Endodermal cell (in vitro differentiated cells): ENCODE measurements at regions not wholly inside any gene's neighbourhood (a gene's known extent, or its start where the extent isn't known, plus 50 kb on each side); places are given as distances from the start of the nearest gene placed in this dataset.
"Not testable (repeated sequence)": the region's sequence is repeated elsewhere in the genome, so short reads cannot be mapped to it uniquely, and the experiment has no call there.

Experiments
- DNase-seq: peaks from one replicate; pipeline ENCODE4 v3.0.0-alpha.2; 2017
- H3K27ac ChIP-seq: 2 replicates; pipeline ENCODE4 v1.5.1; 2013; ENCODE audit warnings: mild to moderate bottlenecking, low read depth, low read length, moderate library complexity
- H3K27me3 ChIP-seq: 2 replicates; pipeline ENCODE4 v1.6.1; 2013; ENCODE audit warnings: mild to moderate bottlenecking, low read length, moderate library complexity; ENCODE audit not compliant: insufficient read depth, control insufficient read depth, poor library complexity, severe bottlenecking
- H3K36me3 ChIP-seq: 2 replicates; pipeline ENCODE4 v1.7.0; 2013; ENCODE audit warnings: mild to moderate bottlenecking, low read length, moderate library complexity; ENCODE audit not compliant: control insufficient read depth, insufficient read depth
- H3K4me1 ChIP-seq: one replicate; pipeline ENCODE4 v1.7.0; 2013; ENCODE audit warnings: low read length; ENCODE audit not compliant: control insufficient read depth, insufficient read depth
- H3K4me3 ChIP-seq: 2 replicates; pipeline ENCODE4 v1.5.1; 2013; ENCODE audit warnings: mild to moderate bottlenecking, low read length, moderate library complexity
- H3K9ac ChIP-seq: 2 replicates; pipeline ENCODE4 v1.6.1; 2013; ENCODE audit warnings: mild to moderate bottlenecking, low read length, moderate library complexity; ENCODE audit not compliant: poor library complexity, severe bottlenecking; ENCODE audit errors: extremely low read depth
- H3K9me3 ChIP-seq: 2 replicates; pipeline ENCODE4 v1.6.1; 2013; ENCODE audit warnings: mild to moderate bottlenecking, low read length, moderate library complexity; ENCODE audit not compliant: control insufficient read depth
- H3K27ac Mint-ChIP-seq: 2 replicates; pipeline ENCODE4 v1.8.0; 2020; ENCODE audit warnings: mixed read lengths
- H3K27me3 Mint-ChIP-seq: 2 replicates; pipeline ENCODE4 v1.8.0; 2021; ENCODE audit warnings: mild to moderate bottlenecking, mixed read lengths; ENCODE audit not compliant: insufficient read depth
- H3K36me3 Mint-ChIP-seq: 2 replicates; pipeline ENCODE4 v1.8.0; 2020; ENCODE audit warnings: low read depth, mixed read lengths
- H3K4me1 Mint-ChIP-seq: 2 replicates; pipeline ENCODE4 v1.8.0; 2020; ENCODE audit warnings: mixed read lengths
- H3K4me3 Mint-ChIP-seq: 2 replicates; pipeline ENCODE4 v1.8.0; 2020; ENCODE audit warnings: mild to moderate bottlenecking, moderate library complexity, mixed read lengths
- H3K9me3 Mint-ChIP-seq: 2 replicates; pipeline ENCODE4 v1.8.0; 2020; ENCODE audit warnings: mild to moderate bottlenecking, mixed read lengths
- CTCF ChIP-seq: fragments of 200-600 bp; sonication (generic); conservative IDR thresholded peaks from 2 replicates; pipeline ENCODE4 v1.5.0; 2021; ENCODE audit warnings: antibody characterized with exemption, mild to moderate bottlenecking
- WGBS, 2 experiments: methylation state at CpG; one replicate each; pipeline versions ENCODE4 v1.1.5 to v1.1.7; 2013; ENCODE audit warnings: missing lambda C conversion rate in 2 of 2, mixed read lengths in 1 of 2; ENCODE audit not compliant: insufficient coverage in 1 of 2, insufficient read length in 1 of 2; 5-methylcytosine and 5-hydroxymethylcytosine counted together

GRCh38 chr20:23294166-23294565 lies 56.4 kb upstream of the NXT1 start:
- WGBS, 2 experiments: 89 to 100% methylated on average over 2 to 6 of the region's 6 CpGs
- no peaks in the 10 kb centered on the region for H3K9me3 Mint-ChIP-seq
- Histone ChIP-seq H3K36me3 (no peaks in the 10 kb centered on the region), H3K4me1 (peaks cover 9% of the 10 kb centered on the region), H3K9me3 (no peaks in the 10 kb centered on the region), H3K4me3 (no peak overlapping the region), H3K27me3 (peaks cover 13% of the 10 kb centered on the region), H3K9ac (no peak overlapping the region), H3K27ac (no peak overlapping the region)
- peaks cover 10% of the 10 kb centered on the region for H3K27me3 Mint-ChIP-seq
- DNase-seq: no peak
- H3K27ac Mint-ChIP-seq: no peak overlapping the region
- H3K4me3 Mint-ChIP-seq: no peak overlapping the region
- H3K36me3 Mint-ChIP-seq: no peaks in the 10 kb centered on the region
- H3K4me1 Mint-ChIP-seq: peaks cover 31% of the 10 kb centered on the region
- TF ChIP-seq CTCF: no peak

- Histone ChIP-seq H3K9ac (no peak overlapping the region), H3K4me1 (peaks cover 9% of the 10 kb centered on the region), H3K27ac (no peak overlapping the region), H3K4me3 (no peak overlapping the region), H3K27me3 (peaks cover 13% of the 10 kb centered on the region), H3K36me3 (no peaks in the 10 kb centered on the region), H3K9me3 (no peaks in the 10 kb centered on the region)
- H3K36me3 Mint-ChIP-seq: no peaks in the 10 kb centered on the region
- peaks cover 35% of the 10 kb centered on the region for H3K4me1 Mint-ChIP-seq
- no peak overlapping the region for H3K27ac Mint-ChIP-seq
- no peak for DNase-seq
- WGBS, 2 experiments: 89 to 93% methylated on average over 3 to 6 of the region's 6 CpGs
- no peak for TF ChIP-seq CTCF
- no peak overlapping the region for H3K4me3 Mint-ChIP-seq
- peaks cover 10% of the 10 kb centered on the region for H3K27me3 Mint-ChIP-seq
- no peaks in the 10 kb centered on the region for H3K9me3 Mint-ChIP-seq
Measured at GRCh38 chr20:23293689-23294088, 56.9 kb upstream of the NXT1 start.

- not testable (repeated sequence) for H3K27me3 Mint-ChIP-seq
- WGBS, 2 experiments: 84 to 93% methylated on average over 4 to 5 of the region's 5 CpGs
Measured at GRCh38 chr20:23292311-23292710, 58.3 kb upstream of the NXT1 start.

GRCh38 chr20:23291575-23292240 lies 58.9 kb upstream of the NXT1 start:
- H3K9me3 Mint-ChIP-seq: no peaks in the 10 kb centered on the region
- H3K4me1 Mint-ChIP-seq: peaks cover 32% of the 10 kb centered on the region
- H3K27me3 ChIP-seq: peaks cover 13% of the 10 kb centered on the region
- H3K9me3 ChIP-seq: no peaks in the 10 kb centered on the region
- WGBS, 2 experiments: 84 to 93% methylated on average over 8 to 11 of the region's 14 CpGs
- no peak overlapping the region for H3K4me3 ChIP-seq
- no peaks in the 10 kb centered on the region for H3K36me3 ChIP-seq
- no peak overlapping the region for H3K27ac ChIP-seq
- no peak overlapping the region for H3K27ac Mint-ChIP-seq
- TF ChIP-seq CTCF: no peak
- DNase-seq: peak; percentile 25
- no peaks in the 10 kb centered on the region for H3K36me3 Mint-ChIP-seq
- H3K4me3 Mint-ChIP-seq: no peak overlapping the region
- H3K27me3 Mint-ChIP-seq: peaks cover 13% of the 10 kb centered on the region
- H3K4me1 ChIP-seq: peaks cover 4% of the 10 kb centered on the region
- H3K9ac ChIP-seq: no peak overlapping the region

More at GRCh38 chr20:23292311-23292710, 58.3 kb upstream of the NXT1 start:
- not testable (repeated sequence) for H3K9ac ChIP-seq, H3K4me1 ChIP-seq, H3K27ac ChIP-seq, H3K36me3 ChIP-seq, H3K9me3 Mint-ChIP-seq, H3K36me3 Mint-ChIP-seq, H3K27ac Mint-ChIP-seq, H3K9me3 ChIP-seq, H3K4me3 ChIP-seq, H3K4me3 Mint-ChIP-seq
- peaks cover 35% of the 10 kb centered on the region for H3K4me1 Mint-ChIP-seq
- peak; percentile 3 for DNase-seq
- peaks cover 13% of the 10 kb centered on the region for H3K27me3 ChIP-seq
